HCT116 (cell line): ENCODE measurements at regions not wholly inside any gene's neighbourhood (a gene's known extent, or its start where the extent isn't known, plus 50 kb on each side); places are given as distances from the start of the nearest gene placed in this dataset.

Experiments used
- ATAC-seq: fragments of 200-7000 bp; cut with Tn5 transposase; 2 replicates; pipeline ENCODE4 v1.9.1; 2020; ENCODE audit warnings: mild to moderate bottlenecking, moderate library complexity
- BruUV-seq: library from RNA; stranded (reverse); fragments of 400-500 nt; replicated peaks from 2 replicates; lab custom pipeline; 2021; lab: Mats Ljungman, UMichigan
- CTCF ChIA-PET: fragments of 300-600 bp; sonication (Branson Sonifier 250); formaldehyde crosslinking; loops from one replicate; lab custom pipeline; 2021; ENCODE audit warnings: antibody characterized with exemption; lab: Charles Lee
- POLR2A ChIA-PET: fragments of 300-600, 350-600 bp; sonication (Branson Sonifier 250); formaldehyde crosslinking; loops from one replicate; lab custom pipeline; 2021; ENCODE audit warnings: antibody characterized with exemption; lab: Charles Lee
- RAD21 ChIA-PET, 2 experiments: fragments of 300-600 bp; sonication (Branson Sonifier 250); formaldehyde crosslinking; loops; one replicate each; lab custom pipeline; 2023; ENCODE audit warnings: low total read pairs in 2 of 2; ENCODE audit not compliant: uncharacterized antibody in 2 of 2, unreplicated experiment in 2 of 2, low non-redundant PET in 1 of 2; lab: Charles Lee
- DNase-seq: peaks from one replicate; pipeline ENCODE4 v3.0.0-alpha.2; 2010; ENCODE audit warnings: low read depth, low spot score
- H2AFZ ChIP-seq: fragments of 200-600 bp; shearing (Covaris generic), sonication (generic); 2 replicates; pipeline ENCODE4 v1.6.1; 2017; ENCODE audit warnings: low read depth, mixed run types, mixed read lengths, antibody characterized with exemption, low read length; ENCODE audit not compliant: poor library complexity, severe bottlenecking
- H3K27ac ChIP-seq: 2 replicates; pipeline ENCODE4 v1.5.1; 2012; ENCODE audit warnings: low read depth, low read length
- H3K27me3 ChIP-seq: fragments of 200-600 bp; sonication (generic); 2 replicates; pipeline ENCODE4 v1.6.1; 2016; ENCODE audit warnings: mixed run types, low read length, mixed read lengths; ENCODE audit not compliant: insufficient read depth
- H3K36me3 ChIP-seq, 2 experiments: fragments of 200-500 bp in 1 of 2; fragments of 200-600 bp in 1 of 2; sonication (Bioruptor generic) in 1 of 2; sonication (generic) in 1 of 2; 2 replicates each; pipeline versions ENCODE4 v1.5.1 to v1.6.1; 2014 to 2016; ENCODE audit warnings: low read length in 2 of 2, inconsistent platforms in 1 of 2, mixed read lengths in 1 of 2, mixed run types in 1 of 2; ENCODE audit not compliant: insufficient read depth in 2 of 2, control insufficient read depth in 1 of 2
- H3K4me1 ChIP-seq, 2 experiments: fragments of 200-600 bp in 1 of 2; sonication (generic) in 1 of 2; 2 replicates each; pipeline versions ENCODE4 v1.5.1 to v1.6.1; 2012 to 2017; ENCODE audit warnings: low read length in 2 of 2, inconsistent platforms in 1 of 2, mild to moderate bottlenecking in 1 of 2, mixed read lengths in 1 of 2, mixed run types in 1 of 2, moderate library complexity in 1 of 2; ENCODE audit not compliant: insufficient read depth in 2 of 2, control insufficient read depth in 1 of 2
- H3K4me2 ChIP-seq: fragments of 200-600 bp; sonication (generic); 2 replicates; pipeline ENCODE4 v1.6.1; 2017; ENCODE audit warnings: mixed run types, low read length, mixed read lengths
- H3K4me3 ChIP-seq, 2 experiments: fragments of 200-600 bp in 1 of 2; sonication (generic) in 1 of 2; replicated peaks in 1 of 2; 2 replicates each; pipeline ENCODE4 v1.5.1; 2011 to 2016; ENCODE audit warnings: low read length in 2 of 2, control low read depth in 1 of 2, low read depth in 1 of 2, mild to moderate bottlenecking in 1 of 2, mixed read lengths in 1 of 2, mixed run types in 1 of 2
- H3K79me2 ChIP-seq: fragments of 200-600 bp; sonication (generic); 2 replicates; pipeline ENCODE4 v1.6.1; 2017; ENCODE audit warnings: mild to moderate bottlenecking, mixed run types, low read length, moderate library complexity, mixed read lengths; ENCODE audit not compliant: insufficient read depth
- H3K9ac ChIP-seq: fragments of 200-600 bp; sonication (generic); 2 replicates; pipeline ENCODE4 v1.6.1; 2016; ENCODE audit warnings: low read length, mixed read lengths
- H3K9me2 ChIP-seq: fragments of 200-600 bp; sonication (generic), shearing (Covaris generic); 2 replicates; pipeline ENCODE4 v1.6.1; 2017; ENCODE audit warnings: mixed run types, mild to moderate bottlenecking, moderate library complexity; ENCODE audit not compliant: insufficient read depth
- H3K9me3 ChIP-seq, 2 experiments: fragments of 200-500 bp in 1 of 2; fragments of 200-600 bp in 1 of 2; sonication (Bioruptor generic) in 1 of 2; sonication (generic) in 1 of 2; 2 replicates each; pipeline ENCODE4 v1.6.1; 2014 to 2017; ENCODE audit warnings: low read length in 2 of 2, mixed read lengths in 2 of 2, inconsistent platforms in 1 of 2, low read depth in 1 of 2, mild to moderate bottlenecking in 1 of 2, mixed run types in 1 of 2, moderate library complexity in 1 of 2; ENCODE audit not compliant: control insufficient read depth in 1 of 2, insufficient read depth in 1 of 2
- H4K20me1 ChIP-seq: fragments of 200-600 bp; sonication (generic), shearing (Covaris generic); 2 replicates; pipeline ENCODE4 v1.6.1; 2017; ENCODE audit warnings: mixed run types, mild to moderate bottlenecking, moderate library complexity; ENCODE audit not compliant: insufficient read depth
- CEBPB ChIP-seq: IDR thresholded peaks from 2 replicates; pipeline ENCODE4 v1.6.1; 2012; ENCODE audit warnings: low read depth
- EZH2 ChIP-seq: fragments of 200-600 bp; sonication (generic); IDR thresholded peaks from 2 replicates; pipeline ENCODE4 v1.6.1; 2017; ENCODE audit warnings: antibody characterized with exemption, mixed run types
- EZH2phosphoT487 ChIP-seq: fragments of 200-600 bp; IDR thresholded peaks from 2 replicates; pipeline ENCODE4 v1.6.1; 2018; ENCODE audit warnings: antibody characterized with exemption, borderline replicate concordance
- POLR2AphosphoS5 ChIP-seq: IDR thresholded peaks from 2 replicates; pipeline ENCODE4 v1.6.1; 2011; ENCODE audit warnings: mild to moderate bottlenecking, low read depth, low read length, moderate library complexity
- RAD21 ChIP-seq: IDR thresholded peaks from 2 replicates; pipeline ENCODE4 v1.6.1; 2012; ENCODE audit warnings: low read depth, mild to moderate bottlenecking
- SRF ChIP-seq: IDR thresholded peaks from 2 replicates; pipeline ENCODE4 v1.6.1; 2012; ENCODE audit warnings: low read depth
- YY1 ChIP-seq: IDR thresholded peaks from 2 replicates; pipeline ENCODE4 v1.6.1; 2011; ENCODE audit warnings: low read length, low read depth, moderate library complexity, mild to moderate bottlenecking; ENCODE audit not compliant: insufficient replicate concordance; ENCODE audit errors: extremely low read depth
- ZFX ChIP-seq: fragments of 450-650 bp; IDR thresholded peaks from 2 replicates; pipeline ENCODE4 v1.6.1; 2017
- ZNF274 ChIP-seq: fragments of 200-500 bp; sonication (Bioruptor generic); IDR thresholded peaks from 2 replicates; pipeline ENCODE4 v1.6.1; 2014; ENCODE audit warnings: mild to moderate bottlenecking, low read depth, low read length, inconsistent platforms
- intact Hi-C: fragments of 100-400 bp; cut with micrococcal nuclease; formaldehyde crosslinking; loops from 2 replicates; pipeline ENCODE4 v1.10.0; 2022
- TF ChIP-seq, protein P1 (sequence below): IDR thresholded peaks from 2 replicates; pipeline ENCODE4 v1.6.1; 2012
- TF ChIP-seq, protein P2 (sequence below): IDR thresholded peaks from 2 replicates; pipeline ENCODE4 v1.6.1; 2012; ENCODE audit warnings: low read depth

DNA sequence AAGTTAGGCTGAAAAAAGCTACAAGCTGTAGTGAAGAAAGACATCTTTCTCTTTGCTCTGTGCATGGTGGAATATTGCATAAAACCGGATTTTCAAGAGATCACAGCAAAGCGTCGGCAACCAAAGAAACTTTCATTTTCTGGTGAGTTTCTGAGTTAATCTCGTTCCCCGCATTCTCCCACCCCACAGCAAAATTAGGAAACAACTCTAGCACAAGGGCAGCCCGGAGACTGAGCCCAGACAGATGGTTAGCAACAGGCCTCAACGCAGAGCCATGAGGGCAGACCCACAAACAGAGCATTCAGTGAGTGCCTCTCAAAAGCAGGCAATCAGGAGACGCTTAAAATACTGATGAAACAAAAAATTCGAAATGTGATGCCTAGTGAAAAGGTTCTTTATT is 396.1 kb upstream of the KLF6 start:
- ChIA-PET RAD21 (no interaction called here), CTCF (no interaction called here), POLR2A (no interaction called here)
- BruUV-seq = no TSS peak
- no peak overlapping the region for H3K9ac ChIP-seq
- H2AFZ ChIP-seq = no peak overlapping the region
- H3K4me3 ChIP-seq = no peak overlapping the region
- H3K4me2 ChIP-seq = no peak overlapping the region
- no peaks in the 10 kb centered on the region for H3K79me2 ChIP-seq
- ATAC-seq (no peak), DNase-seq (no peak)
- no peaks in the 10 kb centered on the region for H3K9me3 ChIP-seq
- no peak for TF ChIP-seq CEBPB
- TF ChIP-seq RAD21 = no peak
- no peak for TF ChIP-seq YY1
- no peak for TF ChIP-seq SRF
- TF ChIP-seq, protein P1, sequence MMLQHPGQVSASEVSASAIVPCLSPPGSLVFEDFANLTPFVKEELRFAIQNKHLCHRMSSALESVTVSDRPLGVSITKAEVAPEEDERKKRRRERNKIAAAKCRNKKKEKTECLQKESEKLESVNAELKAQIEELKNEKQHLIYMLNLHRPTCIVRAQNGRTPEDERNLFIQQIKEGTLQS = no peak
- no peak for TF ChIP-seq ZNF274
- no peak for TF ChIP-seq EZH2
- no peak for TF ChIP-seq POLR2AphosphoS5
- TF ChIP-seq, protein P2, sequence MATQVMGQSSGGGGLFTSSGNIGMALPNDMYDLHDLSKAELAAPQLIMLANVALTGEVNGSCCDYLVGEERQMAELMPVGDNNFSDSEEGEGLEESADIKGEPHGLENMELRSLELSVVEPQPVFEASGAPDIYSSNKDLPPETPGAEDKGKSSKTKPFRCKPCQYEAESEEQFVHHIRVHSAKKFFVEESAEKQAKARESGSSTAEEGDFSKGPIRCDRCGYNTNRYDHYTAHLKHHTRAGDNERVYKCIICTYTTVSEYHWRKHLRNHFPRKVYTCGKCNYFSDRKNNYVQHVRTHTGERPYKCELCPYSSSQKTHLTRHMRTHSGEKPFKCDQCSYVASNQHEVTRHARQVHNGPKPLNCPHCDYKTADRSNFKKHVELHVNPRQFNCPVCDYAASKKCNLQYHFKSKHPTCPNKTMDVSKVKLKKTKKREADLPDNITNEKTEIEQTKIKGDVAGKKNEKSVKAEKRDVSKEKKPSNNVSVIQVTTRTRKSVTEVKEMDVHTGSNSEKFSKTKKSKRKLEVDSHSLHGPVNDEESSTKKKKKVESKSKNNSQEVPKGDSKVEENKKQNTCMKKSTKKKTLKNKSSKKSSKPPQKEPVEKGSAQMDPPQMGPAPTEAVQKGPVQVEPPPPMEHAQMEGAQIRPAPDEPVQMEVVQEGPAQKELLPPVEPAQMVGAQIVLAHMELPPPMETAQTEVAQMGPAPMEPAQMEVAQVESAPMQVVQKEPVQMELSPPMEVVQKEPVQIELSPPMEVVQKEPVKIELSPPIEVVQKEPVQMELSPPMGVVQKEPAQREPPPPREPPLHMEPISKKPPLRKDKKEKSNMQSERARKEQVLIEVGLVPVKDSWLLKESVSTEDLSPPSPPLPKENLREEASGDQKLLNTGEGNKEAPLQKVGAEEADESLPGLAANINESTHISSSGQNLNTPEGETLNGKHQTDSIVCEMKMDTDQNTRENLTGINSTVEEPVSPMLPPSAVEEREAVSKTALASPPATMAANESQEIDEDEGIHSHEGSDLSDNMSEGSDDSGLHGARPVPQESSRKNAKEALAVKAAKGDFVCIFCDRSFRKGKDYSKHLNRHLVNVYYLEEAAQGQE = no peak
- no peak for TF ChIP-seq EZH2phosphoT487
- no peak for TF ChIP-seq ZFX
- no peaks in the 10 kb centered on the region for H3K4me1 ChIP-seq
- H4K20me1 ChIP-seq = no peaks in the 10 kb centered on the region
- no peak overlapping the region for H3K27ac ChIP-seq
- H3K9me2 ChIP-seq = no peaks in the 10 kb centered on the region
- no peaks in the 10 kb centered on the region for H3K27me3 ChIP-seq
- no peaks in the 10 kb centered on the region for H3K36me3 ChIP-seq
- intact Hi-C loops = no loop called here
